ENCODE measurements at regions not wholly inside any gene's neighbourhood (a gene's known extent, or its start where the extent isn't known, plus 50 kb on each side); places are given as distances from the start of the nearest gene placed in this dataset.

GRCh38 chr1:72848997-72849396 lies 566.7 kb upstream of the NEGR1 start:
- ATAC-seq = no peak
- Mint-ChIP-seq H3K4me1 (no peaks in the 10 kb centered on the region), H3K27me3 (no peaks in the 10 kb centered on the region), H3K4me3 (no peak overlapping the region), H3K27ac (no peak overlapping the region), H3K9me3 (peaks cover 1 to 2% of the 10 kb centered on the region in 2 donors)
- no peak for DNase-seq

GRCh38 chr1:72847651-72848050 lies 565.3 kb upstream of the NEGR1 start:
- Mint-ChIP-seq H3K27ac (peak overlapping the region in 1 of 2 donors; percentile 54), H3K9me3 (no peaks in the 10 kb centered on the region), H3K27me3 (no peaks in the 10 kb centered on the region), H3K4me3 (no peak overlapping the region), H3K4me1 (no peaks in the 10 kb centered on the region)
- DNase-seq = no peak
- ATAC-seq = no peak

- ATAC-seq = no peak
- H3K27ac Mint-ChIP-seq = no peak overlapping the region
- no peaks in the 10 kb centered on the region for H3K9me3 Mint-ChIP-seq
- no peak overlapping the region for H3K4me3 Mint-ChIP-seq
- no peak for DNase-seq
- H3K4me1 Mint-ChIP-seq = no peaks in the 10 kb centered on the region
- H3K27me3 Mint-ChIP-seq = no peaks in the 10 kb centered on the region
These were observed 564.3 kb upstream of the NEGR1 start for GRCh38 chr1:72846476-72847278.

GRCh38 chr1:72845981-72846380 lies 563.6 kb upstream of the NEGR1 start:
- H3K27ac Mint-ChIP-seq = no peak overlapping the region
- ATAC-seq (no peak), DNase-seq (no peak)
- no peaks in the 10 kb centered on the region for H3K27me3 Mint-ChIP-seq
- no peak overlapping the region for H3K4me3 Mint-ChIP-seq
- no peaks in the 10 kb centered on the region for H3K4me1 Mint-ChIP-seq
- peaks cover 0 to 2% of the 10 kb centered on the region in 2 donors for H3K9me3 Mint-ChIP-seq

- Mint-ChIP-seq H3K27me3 (no peaks in the 10 kb centered on the region), H3K9me3 (peaks cover 0 to 4% of the 10 kb centered on the region in 2 donors), H3K4me3 (no peak overlapping the region), H3K27ac (no peak overlapping the region), H3K4me1 (no peaks in the 10 kb centered on the region)
- ATAC-seq (no peak), DNase-seq (no peak)
These were observed 563.0 kb upstream of the NEGR1 start for GRCh38 chr1:72845381-72845780.

- H3K27ac Mint-ChIP-seq = no peak overlapping the region
- H3K4me3 Mint-ChIP-seq = no peak overlapping the region
- H3K9me3 Mint-ChIP-seq = peaks cover 9 to 31% of the 10 kb centered on the region in 2 donors
- H3K4me1 Mint-ChIP-seq = no peaks in the 10 kb centered on the region
- no peak for DNase-seq
- ATAC-seq = no peak
- H3K27me3 Mint-ChIP-seq = no peaks in the 10 kb centered on the region
These were observed 555.4 kb upstream of the NEGR1 start for GRCh38 chr1:72837781-72838180.

- no peak overlapping the region for H3K4me3 Mint-ChIP-seq
- H3K27ac Mint-ChIP-seq = no peak overlapping the region
- H3K4me1 Mint-ChIP-seq = no peaks in the 10 kb centered on the region
- peaks cover 31 to 53% of the 10 kb centered on the region in 2 donors for H3K9me3 Mint-ChIP-seq
- H3K27me3 Mint-ChIP-seq = no peaks in the 10 kb centered on the region
- ATAC-seq (no peak), DNase-seq (no peak)
These were observed 548.5 kb upstream of the NEGR1 start for GRCh38 chr1:72830606-72831390.

- peaks cover 29 to 33% of the 10 kb centered on the region in 2 donors for H3K9me3 Mint-ChIP-seq
- no peaks in the 10 kb centered on the region for H3K4me1 Mint-ChIP-seq
- no peak for ATAC-seq
- no peaks in the 10 kb centered on the region for H3K27me3 Mint-ChIP-seq
- DNase-seq = no peak
- no peak overlapping the region for H3K4me3 Mint-ChIP-seq
- H3K27ac Mint-ChIP-seq = no peak overlapping the region
These were observed 544.9 kb upstream of the NEGR1 start for GRCh38 chr1:72827278-72827677.

- no peaks in the 10 kb centered on the region for H3K4me1 Mint-ChIP-seq
- peaks cover 24 to 30% of the 10 kb centered on the region in 2 donors for H3K9me3 Mint-ChIP-seq
- ATAC-seq = no peak
- H3K27ac Mint-ChIP-seq = no peak overlapping the region
- no peaks in the 10 kb centered on the region for H3K27me3 Mint-ChIP-seq
- no peak overlapping the region for H3K4me3 Mint-ChIP-seq
- DNase-seq = no peak
These were observed 522.2 kb upstream of the NEGR1 start for GRCh38 chr1:72804541-72804940.

- no peaks in the 10 kb centered on the region for H3K4me1 Mint-ChIP-seq
- ATAC-seq (no peak), DNase-seq (no peak)
- peaks cover 0 to 5% of the 10 kb centered on the region in 2 donors for H3K9me3 Mint-ChIP-seq
- no peak overlapping the region for H3K4me3 Mint-ChIP-seq
- no peak overlapping the region for H3K27ac Mint-ChIP-seq
- no peaks in the 10 kb centered on the region for H3K27me3 Mint-ChIP-seq
These were observed 498.7 kb upstream of the NEGR1 start for GRCh38 chr1:72781038-72781437.

- no peaks in the 10 kb centered on the region for H3K4me1 Mint-ChIP-seq
- peaks cover 0 to 5% of the 10 kb centered on the region in 2 donors for H3K9me3 Mint-ChIP-seq
These were observed 497.9 kb upstream of the NEGR1 start for GRCh38 chr1:72780212-72780611.

GRCh38 chr1:72777918-72778317 lies 495.6 kb upstream of the NEGR1 start:
- Mint-ChIP-seq H3K4me1 (no peaks in the 10 kb centered on the region), H3K4me3 (no peak overlapping the region), H3K9me3 (peaks cover 0 to 10% of the 10 kb centered on the region in 2 donors), H3K27me3 (no peaks in the 10 kb centered on the region), H3K27ac (no peak overlapping the region)
- ATAC-seq (no peak), DNase-seq (no peak)

More at GRCh38 chr1:72780212-72780611, 497.9 kb upstream of the NEGR1 start:
- H3K27ac Mint-ChIP-seq = no peak overlapping the region
- no peak for ATAC-seq
- H3K4me3 Mint-ChIP-seq = no peak overlapping the region
- DNase-seq = no peak
- no peaks in the 10 kb centered on the region for H3K27me3 Mint-ChIP-seq

- no peaks in the 10 kb centered on the region for H3K4me1 Mint-ChIP-seq
- no peak overlapping the region for H3K4me3 Mint-ChIP-seq
- no peak for ATAC-seq
- no peaks in the 10 kb centered on the region for H3K27me3 Mint-ChIP-seq
- no peak for DNase-seq
- H3K9me3 Mint-ChIP-seq = peaks cover 0 to 5% of the 10 kb centered on the region in 2 donors
- no peak overlapping the region for H3K27ac Mint-ChIP-seq
These were observed 481.1 kb upstream of the NEGR1 start for GRCh38 chr1:72763481-72763880.

GRCh38 chr1:72759486-72759885 lies 477.1 kb upstream of the NEGR1 start:
- no peak for ATAC-seq
- Mint-ChIP-seq H3K4me1 (no peaks in the 10 kb centered on the region), H3K27me3 (no peaks in the 10 kb centered on the region), H3K27ac (no peak overlapping the region), H3K9me3 (peaks cover 0 to 5% of the 10 kb centered on the region in 2 donors), H3K4me3 (no peak overlapping the region)
- DNase-seq = no peak

- peaks cover 0 to 5% of the 10 kb centered on the region in 2 donors for H3K9me3 Mint-ChIP-seq
- H3K4me3 Mint-ChIP-seq = no peak overlapping the region
- DNase-seq = no peak
- no peaks in the 10 kb centered on the region for H3K4me1 Mint-ChIP-seq
- no peaks in the 10 kb centered on the region for H3K27me3 Mint-ChIP-seq
- ATAC-seq = no peak
- H3K27ac Mint-ChIP-seq = no peak overlapping the region
These were observed 475.5 kb upstream of the NEGR1 start for GRCh38 chr1:72757843-72758242.

- DNase-seq = no peak
- ATAC-seq = no peak
- no peak overlapping the region for H3K27ac Mint-ChIP-seq
- no peaks in the 10 kb centered on the region for H3K27me3 Mint-ChIP-seq
- H3K4me3 Mint-ChIP-seq = no peak overlapping the region
- H3K4me1 Mint-ChIP-seq = no peaks in the 10 kb centered on the region
- H3K9me3 Mint-ChIP-seq = peaks cover 0 to 4% of the 10 kb centered on the region in 2 donors
These were observed 463.1 kb upstream of the NEGR1 start for GRCh38 chr1:72745413-72745812.

Measured in stimulated activated naive CD8-positive, alpha-beta T cell treated with anti-CD3 and anti-CD28 coated beads, Interleukin-15, amount 100 ng/mL, for 72 hours (primary cell).